ENCODE measurements at regions not wholly inside any gene's neighbourhood (a gene's known extent, or its start where the extent isn't known, plus 50 kb on each side); places are given as distances from the start of the nearest gene placed in this dataset.
"Not testable (repeated sequence)": the region's sequence is repeated elsewhere in the genome, so short reads cannot be mapped to it uniquely, and the experiment has no call there.

GRCh38 chr2:111287646-111288568 is 167.2 kb downstream of the BCL2L11 start:
- DNase-seq (ENCODE audit: low read depth in 2 of 2), result not testable (repeated sequence)

- not testable (repeated sequence) for DNase-seq (ENCODE audit: low read depth in 2 of 2)
These were observed 169.7 kb downstream of the BCL2L11 start for GRCh38 chr2:111290370-111290769.

- DNase-seq (ENCODE audit: low read depth in 2 of 2), result not testable (repeated sequence)
These were observed 170.9 kb downstream of the BCL2L11 start for GRCh38 chr2:111291566-111291965.

GRCh38 chr2:111292232-111292968 is 171.7 kb downstream of the BCL2L11 start:
- DNase-seq (ENCODE audit: low read depth in 2 of 2), result not testable (repeated sequence)

- DNase-seq (ENCODE audit: low read depth in 2 of 2), result not testable (repeated sequence)
These were observed 174.0 kb downstream of the BCL2L11 start for GRCh38 chr2:111294699-111295098.

GRCh38 chr2:111296122-111296804 is 175.5 kb downstream of the BCL2L11 start:
- DNase-seq (ENCODE audit: low read depth in 2 of 2), result not testable (repeated sequence)

- DNase-seq (ENCODE audit: low read depth in 2 of 2), result not testable (repeated sequence)
These were observed 176.4 kb downstream of the BCL2L11 start for GRCh38 chr2:111297128-111297527.

- not testable (repeated sequence) for DNase-seq (ENCODE audit: low read depth in 2 of 2)
These were observed 178.2 kb downstream of the BCL2L11 start for GRCh38 chr2:111298927-111299326.

GRCh38 chr2:111299635-111300034 is 178.9 kb downstream of the BCL2L11 start:
- not testable (repeated sequence) for DNase-seq (ENCODE audit: low read depth in 2 of 2)

- not testable (repeated sequence) for DNase-seq (ENCODE audit: low read depth in 2 of 2)
These were observed 181.0 kb downstream of the BCL2L11 start for GRCh38 chr2:111301677-111302076.

GRCh38 chr2:111302397-111303218 is 181.9 kb downstream of the BCL2L11 start:
- DNase-seq (ENCODE audit: low read depth in 2 of 2), result not testable (repeated sequence)

- DNase-seq (ENCODE audit: low read depth in 2 of 2), result not testable (repeated sequence)
These were observed 186.6 kb downstream of the BCL2L11 start for GRCh38 chr2:111307302-111307701.

GRCh38 chr2:111309231-111310075 is 188.7 kb downstream of the BCL2L11 start:
- DNase-seq (ENCODE audit: low read depth in 2 of 2), result not testable (repeated sequence)

- DNase-seq (ENCODE audit: low read depth in 2 of 2), result not testable (repeated sequence)
These were observed 189.7 kb downstream of the BCL2L11 start for GRCh38 chr2:111310395-111310794.

GRCh38 chr2:111311568-111311967 is 190.9 kb downstream of the BCL2L11 start:
- not testable (repeated sequence) for DNase-seq (ENCODE audit: low read depth in 2 of 2)

GRCh38 chr2:111312897-111313607 is 192.3 kb downstream of the BCL2L11 start:
- DNase-seq (ENCODE audit: low read depth in 2 of 2), result not testable (repeated sequence)

- not testable (repeated sequence) for DNase-seq (ENCODE audit: low read depth in 2 of 2)
These were observed 193.0 kb downstream of the BCL2L11 start for GRCh38 chr2:111313711-111314110.

GRCh38 chr2:111315188-111315917 is 194.6 kb downstream of the BCL2L11 start:
- DNase-seq (ENCODE audit: low read depth in 2 of 2), result not testable (repeated sequence)
